ENCODE measurements at regions not wholly inside any gene's neighbourhood (a gene's known extent, or its start where the extent isn't known, plus 50 kb on each side); places are given as distances from the start of the nearest gene placed in this dataset.

GRCh38 chr5:5042806-5043205 lies 97.3 kb upstream of the ADAMTS16 start:
- no peak for DNase-seq

- DNase-seq, result no peak
Measured at GRCh38 chr5:5043346-5043745, 96.8 kb upstream of the ADAMTS16 start.

GRCh38 chr5:5044247-5044840 lies 95.8 kb upstream of the ADAMTS16 start:
- no peak for DNase-seq

- no peak for DNase-seq
Measured at GRCh38 chr5:5046680-5047502, 93.2 kb upstream of the ADAMTS16 start.

- DNase-seq, result no peak
Measured at GRCh38 chr5:5050801-5051200, 89.3 kb upstream of the ADAMTS16 start.

GRCh38 chr5:5055712-5056111 lies 84.4 kb upstream of the ADAMTS16 start:
- no peak for DNase-seq

- DNase-seq, result no peak
Measured at GRCh38 chr5:5061836-5062235, 78.3 kb upstream of the ADAMTS16 start.

GRCh38 chr5:5062525-5063302 lies 77.4 kb upstream of the ADAMTS16 start:
- DNase-seq, result no peak

GRCh38 chr5:5063533-5063953 lies 76.6 kb upstream of the ADAMTS16 start:
- no peak for DNase-seq

- no peak for DNase-seq
Measured at GRCh38 chr5:5065472-5065871, 74.7 kb upstream of the ADAMTS16 start.

GRCh38 chr5:5066276-5067186 lies 73.6 kb upstream of the ADAMTS16 start:
- DNase-seq, result peak; percentile 7

GRCh38 chr5:5069851-5070250 lies 70.3 kb upstream of the ADAMTS16 start:
- DNase-seq, result no peak

GRCh38 chr5:5071554-5071953 lies 68.6 kb upstream of the ADAMTS16 start:
- DNase-seq, result no peak

GRCh38 chr5:5077236-5077635 lies 62.9 kb upstream of the ADAMTS16 start:
- no peak for DNase-seq

GRCh38 chr5:5078009-5078897 lies 61.9 kb upstream of the ADAMTS16 start:
- no peak for DNase-seq

- no peak for DNase-seq
Measured at GRCh38 chr5:5079876-5080275, 60.3 kb upstream of the ADAMTS16 start.

- DNase-seq, result no peak
Measured at GRCh38 chr5:5080790-5081189, 59.3 kb upstream of the ADAMTS16 start.

GRCh38 chr5:5085381-5085780 lies 54.7 kb upstream of the ADAMTS16 start:
- no peak for DNase-seq

GRCh38 chr5:5089895-5090649 lies 50.1 kb upstream of the ADAMTS16 start:
- no peak for DNase-seq
